ENCODE measurements at regions not wholly inside any gene's neighbourhood (a gene's known extent, or its start where the extent isn't known, plus 50 kb on each side); places are given as distances from the start of the nearest gene placed in this dataset.

DNA sequence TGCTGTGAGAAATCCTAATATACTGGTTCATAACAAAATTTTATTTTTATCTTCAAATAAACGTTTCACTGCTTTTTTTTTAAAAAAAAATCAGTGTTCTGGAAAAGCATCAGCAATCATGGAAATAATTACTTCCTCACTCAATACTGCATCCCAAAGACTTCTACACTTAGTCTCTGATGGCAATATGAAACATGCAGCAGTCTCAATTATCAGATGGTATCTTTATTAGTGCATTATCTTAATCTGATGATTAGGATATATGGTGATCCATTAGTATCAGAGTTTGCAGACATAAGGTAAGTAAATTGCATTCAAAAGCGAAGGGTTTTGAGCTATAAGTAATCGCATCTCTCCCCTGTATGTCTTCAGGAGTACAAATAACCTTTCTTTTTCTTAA, 218.3 kb upstream of the EDNRB start:
- TF ChIP-seq, protein P1, sequence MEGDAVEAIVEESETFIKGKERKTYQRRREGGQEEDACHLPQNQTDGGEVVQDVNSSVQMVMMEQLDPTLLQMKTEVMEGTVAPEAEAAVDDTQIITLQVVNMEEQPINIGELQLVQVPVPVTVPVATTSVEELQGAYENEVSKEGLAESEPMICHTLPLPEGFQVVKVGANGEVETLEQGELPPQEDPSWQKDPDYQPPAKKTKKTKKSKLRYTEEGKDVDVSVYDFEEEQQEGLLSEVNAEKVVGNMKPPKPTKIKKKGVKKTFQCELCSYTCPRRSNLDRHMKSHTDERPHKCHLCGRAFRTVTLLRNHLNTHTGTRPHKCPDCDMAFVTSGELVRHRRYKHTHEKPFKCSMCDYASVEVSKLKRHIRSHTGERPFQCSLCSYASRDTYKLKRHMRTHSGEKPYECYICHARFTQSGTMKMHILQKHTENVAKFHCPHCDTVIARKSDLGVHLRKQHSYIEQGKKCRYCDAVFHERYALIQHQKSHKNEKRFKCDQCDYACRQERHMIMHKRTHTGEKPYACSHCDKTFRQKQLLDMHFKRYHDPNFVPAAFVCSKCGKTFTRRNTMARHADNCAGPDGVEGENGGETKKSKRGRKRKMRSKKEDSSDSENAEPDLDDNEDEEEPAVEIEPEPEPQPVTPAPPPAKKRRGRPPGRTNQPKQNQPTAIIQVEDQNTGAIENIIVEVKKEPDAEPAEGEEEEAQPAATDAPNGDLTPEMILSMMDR (IDR thresholded peaks at IDR 0.05) = no peak
- no peak for TF ChIP-seq EZH2 (IDR thresholded peaks at IDR 0.05; ENCODE audit: borderline replicate concordance, insufficient read depth, low read depth, low read length, poor library complexity, severe bottlenecking)

All from B cell (primary cell).